Effector memory CD4-positive, alpha-beta T cell (primary cell): ENCODE measurements at regions not wholly inside any gene's neighbourhood (a gene's known extent, or its start where the extent isn't known, plus 50 kb on each side); places are given as distances from the start of the nearest gene placed in this dataset.

Source experiments
- DNase-seq, 3 donors: peaks; one replicate each; pipeline ENCODE4 v3.0.0-alpha.2; 2020
- H3K27ac ChIP-seq: 2 replicates; pipeline ENCODE4 v1.7.0; 2013; ENCODE audit warnings: mild to moderate bottlenecking, low read length, moderate library complexity; ENCODE audit not compliant: insufficient read depth, poor library complexity, severe bottlenecking
- H3K27me3 ChIP-seq: replicated peaks from 2 replicates; pipeline ENCODE4 v1.7.0; 2013; ENCODE audit warnings: mild to moderate bottlenecking, low read length; ENCODE audit not compliant: insufficient read depth, control insufficient read depth, poor library complexity, severe bottlenecking
- H3K36me3 ChIP-seq: 2 replicates; pipeline ENCODE4 v1.7.0; 2013; ENCODE audit warnings: mild to moderate bottlenecking, low read length, moderate library complexity; ENCODE audit not compliant: control insufficient read depth, insufficient read depth
- H3K4me1 ChIP-seq: 2 replicates; pipeline ENCODE4 v1.7.0; 2013; ENCODE audit warnings: low read length, mild to moderate bottlenecking; ENCODE audit not compliant: control insufficient read depth, insufficient read depth, poor library complexity, severe bottlenecking
- H3K4me3 ChIP-seq: 2 replicates; pipeline ENCODE4 v1.7.0; 2013; ENCODE audit warnings: low read length, low read depth, mild to moderate bottlenecking; ENCODE audit not compliant: insufficient read depth, poor library complexity, severe bottlenecking
- H3K9me3 ChIP-seq: 2 replicates; pipeline ENCODE4 v1.7.0; 2013; ENCODE audit warnings: mild to moderate bottlenecking, low read length, moderate library complexity; ENCODE audit not compliant: control insufficient read depth

DNA sequence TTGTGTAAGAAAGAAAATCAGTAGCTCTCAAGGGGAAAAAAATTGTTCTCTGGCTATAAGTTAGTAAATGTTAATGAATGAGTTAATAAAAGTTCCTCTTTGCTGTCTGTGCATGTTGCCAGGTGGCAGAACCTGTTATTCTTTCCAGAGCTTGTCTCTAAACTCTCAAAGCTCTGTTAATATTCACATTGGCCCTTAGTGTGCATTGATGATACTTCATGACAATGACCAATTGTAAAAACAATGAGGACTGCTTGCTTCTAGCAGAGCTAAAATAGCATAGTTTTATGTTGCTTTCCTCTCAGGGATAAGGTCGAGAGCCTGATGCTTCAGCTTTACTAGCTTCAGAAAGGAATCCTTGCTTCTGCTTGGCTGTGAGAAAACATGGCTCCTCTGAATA is 91.5 kb downstream of the RAD51AP2 start:
- no peak for DNase-seq
- no peak overlapping the region for H3K27ac ChIP-seq
- no peaks in the 10 kb centered on the region for H3K36me3 ChIP-seq
- no peaks in the 10 kb centered on the region for H3K27me3 ChIP-seq
- H3K4me3 ChIP-seq = no peak overlapping the region
- no peaks in the 10 kb centered on the region for H3K4me1 ChIP-seq
- H3K9me3 ChIP-seq = no peaks in the 10 kb centered on the region

DNA sequence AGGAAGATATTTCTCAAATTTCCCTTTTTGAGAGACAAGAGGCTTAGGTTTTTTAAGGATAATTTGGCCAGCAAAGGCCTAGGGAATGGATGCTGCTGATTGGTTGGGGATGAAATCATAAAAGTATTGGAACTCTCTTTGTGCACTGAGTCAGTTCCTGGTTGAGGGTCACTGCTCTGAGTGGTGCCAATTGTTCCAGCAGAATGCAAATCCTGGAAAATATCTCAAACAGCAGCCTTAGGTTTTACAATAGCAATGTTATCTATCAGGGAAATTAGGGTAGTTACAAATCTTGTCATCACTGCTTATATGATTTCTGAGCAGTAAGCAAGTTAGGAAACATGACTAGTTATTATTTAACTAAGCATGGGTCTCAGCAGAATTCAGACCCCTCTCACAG is 96.2 kb downstream of the RAD51AP2 start:
- Histone ChIP-seq H3K9me3 (no peaks in the 10 kb centered on the region), H3K27ac (no peak overlapping the region), H3K4me1 (no peaks in the 10 kb centered on the region), H3K36me3 (no peaks in the 10 kb centered on the region), H3K27me3 (no peaks in the 10 kb centered on the region), H3K4me3 (no peak overlapping the region)
- no peak for DNase-seq

DNA sequence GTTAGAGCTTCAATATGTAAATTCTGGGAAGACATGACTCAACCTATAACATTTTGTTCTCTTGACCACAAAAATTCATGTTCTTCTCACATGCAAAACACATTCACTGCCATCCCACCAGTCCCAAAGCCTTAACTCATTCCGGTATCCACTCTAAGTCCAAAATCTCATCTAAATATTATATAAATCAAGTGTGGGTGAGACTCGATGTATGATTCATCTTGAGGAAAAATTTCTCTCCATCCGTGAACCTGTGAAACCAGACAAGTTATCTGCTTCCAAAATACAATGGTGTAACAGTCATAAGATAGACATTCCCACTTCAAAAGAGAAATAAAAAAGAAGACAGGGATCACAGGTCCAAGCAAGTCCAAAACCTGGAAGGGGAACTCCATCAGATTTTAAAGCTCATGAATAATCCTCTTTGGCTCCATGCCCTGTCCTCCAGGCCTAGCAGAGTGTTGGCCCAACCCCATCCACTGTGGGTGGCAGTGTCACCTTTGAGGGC is 101.3 kb downstream of the RAD51AP2 start:
- Histone ChIP-seq H3K9me3 (no peaks in the 10 kb centered on the region), H3K27ac (no peak overlapping the region), H3K4me3 (no peak overlapping the region), H3K27me3 (no peaks in the 10 kb centered on the region), H3K4me1 (no peaks in the 10 kb centered on the region), H3K36me3 (no peaks in the 10 kb centered on the region)
- no peak for DNase-seq

DNA sequence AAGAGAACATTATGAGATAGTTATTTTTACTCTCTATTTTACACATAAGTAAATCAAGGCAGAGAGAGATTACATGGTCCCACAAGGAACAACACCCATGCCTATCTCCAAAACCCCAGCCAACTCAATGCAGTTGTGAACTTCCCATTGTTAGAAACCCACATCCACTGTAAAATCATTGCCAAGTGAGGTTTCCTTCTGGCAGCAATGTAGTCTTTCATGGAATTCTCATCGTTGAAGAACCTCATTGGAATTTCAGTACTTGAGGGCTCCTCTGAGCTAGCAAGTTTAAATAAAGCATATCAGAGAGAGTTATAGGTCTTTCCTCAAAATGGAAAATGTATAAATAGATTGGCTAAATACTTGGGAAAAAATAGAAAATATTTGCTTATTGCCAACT is 105.2 kb downstream of the RAD51AP2 start:
- no peak for DNase-seq
- H3K27me3 ChIP-seq = no peaks in the 10 kb centered on the region
- H3K4me3 ChIP-seq = no peak overlapping the region

DNA sequence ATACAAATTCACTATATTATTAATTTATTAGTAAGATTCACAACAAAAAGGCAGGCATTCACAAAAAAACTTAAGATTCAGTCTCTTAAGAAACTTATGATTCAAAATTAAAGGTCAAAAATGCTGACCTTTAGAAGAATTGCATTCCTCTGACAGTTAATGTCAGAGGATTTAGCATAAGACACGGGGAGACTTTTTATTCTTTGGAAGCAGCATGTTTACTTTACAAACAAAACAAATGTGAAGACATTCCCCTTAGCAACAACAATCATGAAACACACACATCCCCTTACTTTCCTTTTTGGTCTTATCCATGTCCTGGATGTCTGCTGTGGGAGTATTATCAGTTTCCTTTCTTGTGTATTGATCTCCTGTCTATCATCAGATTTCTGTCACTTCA is 117.1 kb downstream of the RAD51AP2 start:
- DNase-seq = no peak
- Histone ChIP-seq H3K4me1 (no peaks in the 10 kb centered on the region), H3K9me3 (no peaks in the 10 kb centered on the region), H3K27ac (no peak overlapping the region), H3K4me3 (no peak overlapping the region), H3K27me3 (no peaks in the 10 kb centered on the region), H3K36me3 (no peaks in the 10 kb centered on the region)

More for the DNA sequence above, 105.2 kb downstream of the RAD51AP2 start:
- Histone ChIP-seq H3K36me3 (no peaks in the 10 kb centered on the region), H3K9me3 (no peaks in the 10 kb centered on the region), H3K4me1 (no peaks in the 10 kb centered on the region), H3K27ac (no peak overlapping the region)

DNA sequence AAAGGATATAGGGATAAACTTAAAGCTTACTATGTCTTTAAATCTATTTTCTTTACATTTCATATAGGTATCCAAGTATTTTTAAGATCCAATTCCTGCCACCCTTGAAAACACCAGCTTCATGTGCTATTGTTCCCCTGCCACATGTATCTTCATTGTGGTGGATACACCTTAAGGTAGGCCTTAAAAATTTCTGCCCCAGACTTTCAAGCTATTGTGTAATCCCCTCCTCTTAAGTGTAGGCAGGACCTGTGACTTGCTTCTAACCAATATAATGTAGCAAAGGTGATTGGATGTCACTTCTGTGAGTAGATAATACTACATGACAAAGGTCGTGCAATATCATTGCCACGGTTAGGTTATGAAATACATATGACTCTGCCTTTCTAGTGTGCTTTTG is 119.5 kb downstream of the RAD51AP2 start:
- Histone ChIP-seq H3K27me3 (no peaks in the 10 kb centered on the region), H3K4me3 (no peak overlapping the region), H3K9me3 (no peaks in the 10 kb centered on the region), H3K4me1 (no peaks in the 10 kb centered on the region), H3K27ac (no peak overlapping the region), H3K36me3 (no peaks in the 10 kb centered on the region)
- no peak for DNase-seq

DNA sequence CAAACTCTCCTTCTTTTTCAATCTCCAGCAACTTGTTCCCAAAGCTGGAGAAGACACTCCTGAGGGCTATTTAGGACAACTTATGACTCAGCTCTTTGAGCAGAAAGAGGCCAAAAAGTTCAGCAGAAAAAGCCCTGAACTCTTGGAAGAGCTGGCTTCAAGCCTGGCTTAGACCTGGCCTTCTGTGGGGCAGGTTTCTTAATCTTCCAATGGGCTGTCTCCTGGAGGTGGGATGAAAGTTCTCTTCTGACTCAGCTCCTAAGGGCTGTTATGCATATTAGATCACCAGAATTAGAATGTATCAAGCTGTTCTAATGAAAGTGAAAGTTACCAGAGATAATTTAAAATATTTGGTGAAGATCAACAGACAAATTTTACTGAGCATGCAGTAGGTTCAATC is 129.4 kb downstream of the RAD51AP2 start:
- Histone ChIP-seq H3K27ac (no peak overlapping the region), H3K4me3 (no peak overlapping the region), H3K4me1 (no peaks in the 10 kb centered on the region), H3K36me3 (no peaks in the 10 kb centered on the region), H3K9me3 (no peaks in the 10 kb centered on the region), H3K27me3 (no peaks in the 10 kb centered on the region)
- DNase-seq = no peak

DNA sequence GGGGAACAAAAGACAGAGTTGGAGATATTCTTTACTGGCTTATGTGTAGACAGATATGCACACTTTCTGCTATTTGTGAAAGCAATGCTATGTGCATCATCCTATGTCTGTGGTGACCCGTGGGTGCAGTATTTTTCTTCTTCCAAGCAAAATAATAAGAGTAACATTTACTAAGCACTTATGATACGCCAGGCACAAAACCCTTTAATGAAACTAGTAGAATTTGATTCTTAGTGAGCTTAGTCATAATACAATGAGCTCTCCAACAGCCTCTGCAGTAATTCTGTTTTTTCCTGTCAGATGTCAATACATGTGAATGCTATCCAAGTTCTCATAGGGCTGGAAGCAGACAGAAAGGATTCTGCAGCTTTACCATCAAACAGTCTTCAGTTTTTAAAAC is 130.6 kb downstream of the RAD51AP2 start:
- Histone ChIP-seq H3K36me3 (no peaks in the 10 kb centered on the region), H3K9me3 (no peaks in the 10 kb centered on the region), H3K27ac (no peak overlapping the region), H3K27me3 (no peaks in the 10 kb centered on the region), H3K4me3 (no peak overlapping the region), H3K4me1 (no peaks in the 10 kb centered on the region)
- no peak for DNase-seq

DNA sequence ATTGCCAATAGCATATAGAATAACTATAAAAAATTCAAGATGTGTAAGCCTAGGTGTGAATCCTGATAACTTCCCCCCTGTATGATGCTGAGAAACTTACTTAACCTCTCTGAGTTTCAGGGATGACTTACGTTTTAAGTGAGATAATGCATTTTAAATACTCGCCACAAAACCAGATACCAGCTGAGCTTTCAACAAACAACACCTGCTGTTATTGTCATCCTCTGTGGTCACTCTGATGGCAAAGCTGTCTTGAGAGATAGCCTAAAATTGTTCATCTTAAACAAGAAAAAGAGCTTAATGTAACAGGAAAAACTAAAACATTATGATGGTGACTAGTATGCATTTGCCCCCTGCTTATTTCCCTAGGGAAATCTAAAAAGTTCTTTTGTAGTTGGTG is 131.5 kb downstream of the RAD51AP2 start:
- no peak for DNase-seq
- Histone ChIP-seq H3K4me3 (no peak overlapping the region), H3K27ac (no peak overlapping the region), H3K36me3 (no peaks in the 10 kb centered on the region), H3K4me1 (no peaks in the 10 kb centered on the region), H3K27me3 (no peaks in the 10 kb centered on the region), H3K9me3 (no peaks in the 10 kb centered on the region)

DNA sequence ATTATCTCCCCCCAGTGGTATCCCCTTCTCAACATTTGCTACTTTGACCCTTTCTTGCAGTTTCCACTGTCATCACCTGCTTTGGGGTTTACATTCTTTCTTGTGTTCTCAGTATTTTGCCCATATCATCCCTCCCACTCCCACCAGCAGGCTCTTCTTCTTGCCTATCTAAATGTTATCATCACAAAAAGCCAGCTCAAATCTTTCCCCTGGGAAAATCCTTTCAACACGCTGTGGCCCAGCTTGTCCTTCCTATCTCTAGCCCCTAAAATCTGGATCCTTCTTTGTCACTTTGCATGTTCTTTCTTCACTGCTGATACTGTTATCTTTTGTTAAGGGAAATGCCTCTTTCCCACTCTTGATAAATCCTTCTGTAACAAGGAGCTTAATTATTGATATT is 138.2 kb downstream of the RAD51AP2 start:
- DNase-seq = no peak
- H3K4me3 ChIP-seq = no peak overlapping the region
- no peaks in the 10 kb centered on the region for H3K36me3 ChIP-seq
- H3K27ac ChIP-seq = no peak overlapping the region
- H3K9me3 ChIP-seq = peaks cover 3% of the 10 kb centered on the region
- H3K4me1 ChIP-seq = no peaks in the 10 kb centered on the region
- no peaks in the 10 kb centered on the region for H3K27me3 ChIP-seq

DNA sequence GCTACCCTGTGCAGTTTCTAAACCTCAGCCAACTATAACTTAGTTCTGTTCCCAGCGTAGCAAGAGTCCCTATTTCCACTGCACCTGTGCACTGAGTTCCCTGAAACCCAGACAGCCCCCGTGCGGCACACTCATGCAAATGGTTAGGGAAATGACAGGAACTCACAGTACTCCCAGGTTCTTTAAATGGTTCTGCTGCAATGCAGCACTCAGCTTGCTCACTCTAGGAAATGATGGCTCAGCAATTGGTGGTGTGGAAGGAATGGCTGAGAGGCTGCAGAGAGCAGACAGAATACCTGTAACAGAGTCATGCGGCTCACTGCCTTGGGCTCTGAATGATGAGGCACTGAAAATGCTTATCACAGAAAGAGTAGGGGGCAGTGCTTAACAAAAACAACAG is 143.0 kb downstream of the RAD51AP2 start:
- no peak overlapping the region for H3K27ac ChIP-seq
- DNase-seq = no peak
- H3K36me3 ChIP-seq = no peaks in the 10 kb centered on the region
- no peaks in the 10 kb centered on the region for H3K4me1 ChIP-seq
- H3K27me3 ChIP-seq = no peaks in the 10 kb centered on the region
- peaks cover 8% of the 10 kb centered on the region for H3K9me3 ChIP-seq
- H3K4me3 ChIP-seq = no peak overlapping the region
